Uterus (tissue), 2 donors: ENCODE measurements at regions not wholly inside any gene's neighbourhood (a gene's known extent, or its start where the extent isn't known, plus 50 kb on each side); places are given as distances from the start of the nearest gene placed in this dataset.

ENCODE experiments used
- CTCF ChIP-seq, 4 experiments: fragments of 200-600 bp in 2 of 4; fragments of 450-650 bp in 2 of 4; sonication (generic) in 2 of 4; IDR thresholded peaks; one replicate each; pipeline ENCODE4 v1.5.1; 2016 to 2019; ENCODE audit warnings: antibody characterized with exemption in 4 of 4, mild to moderate bottlenecking in 2 of 4, moderate library complexity in 1 of 4
- POLR2A ChIP-seq, 2 donors: fragments of 450-650 bp; IDR thresholded peaks; one replicate each; pipeline ENCODE4 v1.6.1; 2016; ENCODE audit warnings: antibody characterized with exemption in 2 of 2, mild to moderate bottlenecking in 1 of 2, moderate library complexity in 1 of 2

- TF ChIP-seq CTCF (IDR thresholded peaks at IDR 0.05) (no peak), POLR2A (IDR thresholded peaks at IDR 0.05) (no peak)
Measured at GRCh38 chr6:92427453-92427852, 991.9 kb downstream of the EPHA7 start.
